Activated T-cell treated with anti-CD3 and anti-CD28 coated beads, Interleukin-2, amount 50 U/mL, for 72 hours (primary cell): ENCODE measurements at regions not wholly inside any gene's neighbourhood (a gene's known extent, or its start where the extent isn't known, plus 50 kb on each side); places are given as distances from the start of the nearest gene placed in this dataset.
"Not testable (repeated sequence)": the region's sequence is repeated elsewhere in the genome, so short reads cannot be mapped to it uniquely, and the experiment has no call there.

ENCODE experiments used
- ATAC-seq, 2 donors: fragments of 150-1000 bp; cut with Tn5 transposase; replicated peaks in 1 of 2; 2 replicates each; pipeline ENCODE4 v1.10.0; 2021; ENCODE audit warnings: moderate library complexity in 2 of 2, mild to moderate bottlenecking in 1 of 2
- DNase-seq, 2 donors: peaks; one replicate each; pipeline ENCODE4 v3.0.0; 2021 to 2022; ENCODE audit warnings: mixed read lengths in 1 of 2
- H3K27ac Mint-ChIP-seq: one replicate; pipeline ENCODE4 v1.8.0; 2022; ENCODE audit warnings: mild to moderate bottlenecking, moderate library complexity, mixed read lengths
- H3K27me3 Mint-ChIP-seq: one replicate; pipeline ENCODE4 v1.8.0; 2022; ENCODE audit warnings: low read depth, mixed read lengths
- H3K36me3 Mint-ChIP-seq, 2 donors: one replicate each; pipeline ENCODE4 v1.8.0; 2022; ENCODE audit warnings: mixed read lengths in 2 of 2, mild to moderate bottlenecking in 1 of 2; ENCODE audit not compliant: insufficient read depth in 2 of 2
- H3K4me1 Mint-ChIP-seq: one replicate; pipeline ENCODE4 v1.8.0; 2022; ENCODE audit warnings: low read depth, mixed read lengths
- H3K4me3 Mint-ChIP-seq, 2 donors: one replicate each; pipeline ENCODE4 v1.8.0; 2022; ENCODE audit warnings: mild to moderate bottlenecking in 2 of 2, mixed read lengths in 2 of 2, moderate library complexity in 2 of 2
- H3K9me3 Mint-ChIP-seq, 2 donors: one replicate each; pipeline ENCODE4 v1.8.0; 2022; ENCODE audit warnings: mixed read lengths in 2 of 2

DNA sequence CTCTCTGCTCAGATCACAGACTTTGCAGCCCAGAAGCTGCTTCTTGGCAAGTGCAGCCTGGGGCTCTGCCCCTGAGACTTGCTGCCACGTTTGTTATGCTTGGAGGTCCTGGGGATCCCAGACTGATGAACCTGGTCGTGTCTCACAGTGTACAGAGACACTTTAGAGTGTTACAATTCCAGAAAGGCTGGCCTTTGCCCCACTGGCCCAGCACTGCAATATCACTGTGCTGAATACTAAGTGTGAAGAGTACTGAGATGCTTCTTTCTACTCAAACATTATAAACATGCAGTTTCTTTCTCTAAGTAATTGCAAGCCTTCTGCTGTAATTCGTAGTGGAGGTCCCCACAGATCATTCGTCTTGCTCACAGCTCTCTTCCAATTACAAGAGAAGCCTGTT is 133.2 kb downstream of the MAP3K21 start:
- Mint-ChIP-seq H3K4me3 (no peak overlapping the region), H3K27me3 (no peaks in the 10 kb centered on the region), H3K27ac (no peak overlapping the region), H3K4me1 (peaks cover 7% of the 10 kb centered on the region), H3K9me3 (no peaks in the 10 kb centered on the region), H3K36me3 (no peaks in the 10 kb centered on the region)
- DNase-seq (no peak), ATAC-seq (no peak)

DNA sequence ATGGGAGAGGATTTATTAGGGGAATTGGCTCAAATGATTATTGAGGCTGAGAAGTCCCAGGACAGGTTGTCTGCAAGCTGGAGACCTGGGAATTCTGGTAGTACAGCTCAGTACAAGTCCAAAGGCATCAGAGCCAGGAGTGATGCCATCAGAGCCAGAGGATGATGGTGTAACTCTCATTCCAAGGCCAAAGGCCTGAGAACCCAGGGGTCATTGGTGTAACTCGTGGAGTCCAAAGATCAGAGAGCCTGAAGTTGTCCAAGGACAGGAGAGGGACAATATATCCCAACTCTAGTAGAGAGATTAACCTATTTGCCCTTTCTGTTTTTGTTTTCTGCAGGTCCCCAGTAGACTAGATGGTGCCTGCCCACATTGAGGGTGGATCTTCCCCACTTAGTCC is 134.3 kb downstream of the MAP3K21 start:
- Mint-ChIP-seq H3K4me1 (peaks cover 7% of the 10 kb centered on the region), H3K27me3 (no peaks in the 10 kb centered on the region), H3K9me3 (no peaks in the 10 kb centered on the region), H3K36me3 (no peaks in the 10 kb centered on the region), H3K27ac (no peak overlapping the region), H3K4me3 (no peak overlapping the region)
- no peak for DNase-seq
- no peak for ATAC-seq

DNA sequence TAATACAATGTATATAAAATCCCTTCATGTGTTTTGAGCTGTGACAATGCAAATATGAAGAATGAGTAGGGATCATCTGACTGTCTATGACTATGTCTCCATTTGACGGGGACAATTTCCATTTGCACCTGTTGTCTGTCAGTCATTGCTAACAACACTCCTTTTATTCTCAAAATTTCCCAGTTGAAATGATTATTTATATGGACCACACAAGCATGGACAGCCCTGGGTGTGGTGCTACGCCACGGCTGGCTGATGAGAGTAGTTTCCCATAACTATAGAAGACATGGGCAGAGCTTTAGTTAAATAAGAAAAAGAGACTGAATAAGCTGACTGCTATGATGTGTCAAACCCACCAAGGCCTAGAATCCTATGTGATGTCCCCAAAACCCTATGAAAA is 135.8 kb downstream of the MAP3K21 start:
- Mint-ChIP-seq H3K4me1 (peaks cover 7% of the 10 kb centered on the region), H3K9me3 (no peaks in the 10 kb centered on the region), H3K4me3 (no peak overlapping the region), H3K27ac (no peak overlapping the region), H3K27me3 (no peaks in the 10 kb centered on the region), H3K36me3 (no peaks in the 10 kb centered on the region)
- ATAC-seq (no peak), DNase-seq (no peak)

DNA sequence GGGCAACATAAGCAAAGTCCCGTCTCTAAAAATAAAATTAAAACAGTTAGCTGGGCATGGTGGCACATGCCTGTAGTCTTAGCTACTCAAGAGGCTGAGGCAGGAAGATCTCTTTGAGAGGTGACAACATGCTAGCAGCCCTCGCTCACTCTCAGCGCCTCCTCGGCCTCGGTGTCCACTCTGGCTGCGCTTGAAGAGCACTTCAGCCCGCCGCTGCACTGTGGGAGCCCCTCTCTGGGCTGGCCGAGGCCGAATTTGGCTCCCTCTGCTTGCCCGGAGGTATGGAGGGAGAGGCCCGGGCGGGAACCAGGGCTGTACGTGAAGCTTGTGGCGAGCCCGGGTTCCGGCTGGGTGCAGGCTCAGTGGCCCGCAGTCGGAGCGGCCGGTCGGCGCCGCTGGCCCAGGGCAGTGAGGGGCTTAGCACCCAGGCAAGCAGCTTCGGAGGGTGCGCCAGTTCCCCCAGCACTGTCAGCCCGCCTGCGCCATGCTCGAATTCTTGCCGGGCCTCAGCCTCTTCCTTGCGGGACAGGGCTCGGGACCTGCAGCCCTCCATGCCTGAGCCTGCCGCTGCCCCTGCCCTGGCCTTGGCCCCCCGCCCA is 138.3 kb downstream of the MAP3K21 start:
- no peaks in the 10 kb centered on the region for H3K9me3 Mint-ChIP-seq
- H3K27ac Mint-ChIP-seq, result no peak overlapping the region
- DNase-seq, result no peak
- H3K4me3 Mint-ChIP-seq, result no peak overlapping the region
- ATAC-seq, result no peak
- no peaks in the 10 kb centered on the region for H3K27me3 Mint-ChIP-seq
- no peaks in the 10 kb centered on the region for H3K4me1 Mint-ChIP-seq
- H3K36me3 Mint-ChIP-seq, result no peaks in the 10 kb centered on the region

DNA sequence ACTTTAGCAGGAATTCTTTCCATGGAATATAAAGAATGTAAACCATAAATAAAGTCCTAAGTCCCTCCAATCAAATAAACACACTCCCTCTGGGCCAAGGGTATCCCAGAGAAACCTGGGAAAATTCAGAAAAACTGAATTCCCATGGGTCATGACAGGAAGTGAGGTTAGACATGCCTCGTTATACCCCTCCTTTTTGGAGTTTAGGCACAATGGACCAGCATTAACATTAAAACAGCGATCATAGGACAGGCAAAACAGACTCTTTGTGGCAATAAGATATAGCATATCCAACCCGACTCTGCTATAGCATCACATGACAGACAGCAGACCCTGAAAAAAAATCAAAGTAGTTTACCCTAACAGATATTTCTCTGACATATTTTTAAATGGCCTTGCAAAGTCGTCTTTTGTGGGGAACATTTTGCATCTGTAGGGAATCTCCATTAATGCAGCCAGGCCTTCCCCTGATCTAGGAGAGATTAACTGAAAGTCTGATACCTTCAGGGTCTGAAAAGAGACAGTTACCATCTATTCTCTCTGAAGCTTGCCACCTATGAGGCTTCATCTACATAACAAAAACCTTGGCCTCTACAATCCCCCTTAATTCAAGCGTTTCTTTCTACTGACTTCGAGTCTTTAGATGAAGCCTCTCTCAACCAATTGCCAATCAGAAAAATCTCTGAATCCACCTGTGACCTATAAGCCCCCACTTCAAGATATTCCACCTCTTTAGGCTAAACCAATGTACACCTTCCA is 143.0 kb upstream of the KCNK1 start:
- Mint-ChIP-seq H3K27me3 (peaks cover 9% of the 10 kb centered on the region), H3K9me3 (no peaks in the 10 kb centered on the region), H3K4me3 (no peak overlapping the region), H3K27ac (no peak overlapping the region), H3K36me3 (no peaks in the 10 kb centered on the region), H3K4me1 (no peaks in the 10 kb centered on the region)
- ATAC-seq (no peak), DNase-seq (no peak)

DNA sequence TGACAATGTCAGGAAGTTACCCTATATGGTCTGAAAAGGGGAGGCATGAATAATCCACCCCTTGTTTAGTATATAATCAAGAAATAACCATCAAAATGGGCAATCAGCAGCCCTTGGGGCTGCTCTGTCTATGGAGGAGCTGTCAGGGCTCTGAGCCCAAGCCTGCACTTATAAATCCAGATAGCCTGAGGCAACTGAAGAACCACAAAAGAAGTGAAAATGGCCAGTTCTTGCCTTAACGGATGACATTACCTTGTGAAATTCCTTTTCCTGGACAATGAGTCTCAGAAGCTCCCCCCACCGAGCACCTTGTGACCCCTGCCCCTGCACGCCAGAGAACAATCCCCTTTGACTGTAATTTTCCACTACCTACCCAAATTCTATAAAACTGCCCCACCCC is 142.1 kb upstream of the KCNK1 start:
- ATAC-seq, H3K4me3 Mint-ChIP-seq, DNase-seq, H3K9me3 Mint-ChIP-seq, H3K4me1 Mint-ChIP-seq, H3K36me3 Mint-ChIP-seq, H3K27ac Mint-ChIP-seq: not testable (repeated sequence)
- H3K27me3 Mint-ChIP-seq, result peaks cover 12% of the 10 kb centered on the region

DNA sequence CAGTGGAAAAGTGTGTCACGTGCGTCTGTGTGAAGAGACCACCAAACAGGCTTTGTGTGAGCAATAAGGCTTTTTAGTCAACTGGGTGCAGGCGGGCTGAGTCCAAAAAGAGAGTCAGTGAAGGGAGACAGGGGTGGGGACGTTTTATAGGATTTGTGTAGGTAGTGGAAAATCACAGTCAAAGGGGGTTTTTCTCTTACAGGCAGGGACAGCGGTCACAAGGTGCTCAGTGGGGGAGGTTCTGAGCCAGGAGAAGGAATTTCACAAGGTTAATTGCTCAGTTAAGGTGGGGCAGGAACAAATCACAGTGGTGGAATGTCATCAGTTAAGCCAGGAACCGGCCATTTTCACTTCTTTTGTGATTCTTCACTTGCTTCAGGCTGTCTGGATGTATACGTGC is 141.1 kb upstream of the KCNK1 start:
- ATAC-seq, result not testable (repeated sequence)

DNA sequence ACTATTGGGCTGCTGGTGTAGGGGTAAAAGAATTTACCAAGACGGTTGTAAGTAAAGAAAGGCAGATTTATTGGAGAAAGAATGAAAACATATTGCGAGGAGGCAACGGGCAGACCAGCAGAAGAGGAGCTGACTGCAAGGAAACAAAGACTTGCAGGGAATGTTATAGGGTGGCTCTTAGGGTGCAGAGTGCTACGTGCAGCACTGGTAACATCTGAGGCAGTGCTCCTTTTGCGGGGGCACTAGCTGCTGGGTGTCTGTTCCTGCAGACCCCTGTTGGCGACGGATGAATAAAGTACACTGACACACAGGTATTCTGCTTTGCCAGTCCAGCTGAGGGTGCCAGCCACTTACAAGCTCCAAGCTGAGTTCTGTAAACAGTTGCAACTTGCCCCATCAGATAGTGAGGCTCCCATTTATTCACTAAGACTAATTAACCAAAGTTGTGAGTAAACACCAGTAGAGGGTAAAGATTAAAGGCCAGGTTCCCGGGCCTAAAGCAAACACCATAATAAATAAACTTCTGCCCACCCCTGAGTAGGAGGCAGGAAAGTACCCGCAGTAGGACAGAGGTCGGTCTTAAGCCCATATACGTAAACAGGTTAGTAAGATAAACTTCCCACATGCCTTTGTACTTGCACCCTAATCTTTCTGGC is 140.2 kb upstream of the KCNK1 start:
- H3K4me1 Mint-ChIP-seq, result no peaks in the 10 kb centered on the region
- H3K27ac Mint-ChIP-seq, result no peak overlapping the region
- ATAC-seq, result no peak
- H3K27me3 Mint-ChIP-seq, result peaks cover 28% of the 10 kb centered on the region
- no peaks in the 10 kb centered on the region for H3K36me3 Mint-ChIP-seq
- DNase-seq, result no peak
- H3K4me3 Mint-ChIP-seq, result no peak overlapping the region
- no peaks in the 10 kb centered on the region for H3K9me3 Mint-ChIP-seq

More for the DNA sequence above, 141.1 kb upstream of the KCNK1 start:
- not testable (repeated sequence) for H3K9me3 Mint-ChIP-seq, H3K27ac Mint-ChIP-seq, DNase-seq, H3K4me3 Mint-ChIP-seq, H3K4me1 Mint-ChIP-seq, H3K36me3 Mint-ChIP-seq
- H3K27me3 Mint-ChIP-seq, result peaks cover 21% of the 10 kb centered on the region

DNA sequence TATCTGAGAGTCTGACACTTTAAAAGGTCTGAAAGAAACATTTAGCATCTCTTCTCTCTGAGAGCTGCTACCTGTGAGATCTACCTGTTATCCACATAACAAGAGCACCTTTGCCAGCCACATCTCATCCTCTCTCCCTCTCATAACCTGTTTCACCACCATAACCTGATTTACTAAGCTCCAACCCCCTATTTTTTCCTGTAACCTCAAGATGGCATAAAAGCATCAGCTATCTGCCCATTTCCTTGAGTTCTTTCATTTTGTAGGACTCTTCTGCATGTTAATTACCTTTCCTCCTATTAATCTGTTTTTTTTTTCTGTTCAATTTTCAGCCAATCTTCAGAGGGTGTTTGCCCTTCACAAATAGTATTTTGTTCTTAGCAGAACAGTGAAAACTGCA is 136.5 kb upstream of the KCNK1 start:
- H3K27ac Mint-ChIP-seq, result no peak overlapping the region
- DNase-seq, result no peak
- no peaks in the 10 kb centered on the region for H3K4me1 Mint-ChIP-seq
- H3K27me3 Mint-ChIP-seq, result peaks cover 36% of the 10 kb centered on the region
- H3K36me3 Mint-ChIP-seq, result no peaks in the 10 kb centered on the region
- no peaks in the 10 kb centered on the region for H3K9me3 Mint-ChIP-seq
- no peak overlapping the region for H3K4me3 Mint-ChIP-seq
- ATAC-seq, result no peak

DNA sequence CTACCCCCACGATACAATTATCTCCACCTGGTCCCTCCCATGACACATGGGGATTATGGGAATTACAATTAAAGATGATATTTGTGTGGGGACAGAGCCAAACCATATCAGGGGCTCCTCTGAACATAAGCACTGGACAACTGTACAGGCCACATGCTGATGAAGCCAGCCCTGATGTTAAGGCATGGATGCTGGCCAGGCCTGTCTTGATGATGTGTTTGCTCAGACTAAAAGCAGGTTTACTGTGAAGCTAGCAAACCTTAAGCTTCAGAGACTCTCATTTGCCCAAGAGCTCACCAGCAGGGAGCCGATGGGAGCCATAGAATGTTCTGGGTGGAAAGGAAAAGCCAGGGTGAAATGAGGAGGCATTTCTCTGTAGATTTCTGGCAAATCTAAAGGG is 135.3 kb upstream of the KCNK1 start:
- peaks cover 37% of the 10 kb centered on the region for H3K27me3 Mint-ChIP-seq
- no peaks in the 10 kb centered on the region for H3K36me3 Mint-ChIP-seq
- H3K9me3 Mint-ChIP-seq, result no peaks in the 10 kb centered on the region
- no peak overlapping the region for H3K27ac Mint-ChIP-seq
- no peak for ATAC-seq
- H3K4me3 Mint-ChIP-seq, result no peak overlapping the region
- DNase-seq, result no peak
- no peaks in the 10 kb centered on the region for H3K4me1 Mint-ChIP-seq

DNA sequence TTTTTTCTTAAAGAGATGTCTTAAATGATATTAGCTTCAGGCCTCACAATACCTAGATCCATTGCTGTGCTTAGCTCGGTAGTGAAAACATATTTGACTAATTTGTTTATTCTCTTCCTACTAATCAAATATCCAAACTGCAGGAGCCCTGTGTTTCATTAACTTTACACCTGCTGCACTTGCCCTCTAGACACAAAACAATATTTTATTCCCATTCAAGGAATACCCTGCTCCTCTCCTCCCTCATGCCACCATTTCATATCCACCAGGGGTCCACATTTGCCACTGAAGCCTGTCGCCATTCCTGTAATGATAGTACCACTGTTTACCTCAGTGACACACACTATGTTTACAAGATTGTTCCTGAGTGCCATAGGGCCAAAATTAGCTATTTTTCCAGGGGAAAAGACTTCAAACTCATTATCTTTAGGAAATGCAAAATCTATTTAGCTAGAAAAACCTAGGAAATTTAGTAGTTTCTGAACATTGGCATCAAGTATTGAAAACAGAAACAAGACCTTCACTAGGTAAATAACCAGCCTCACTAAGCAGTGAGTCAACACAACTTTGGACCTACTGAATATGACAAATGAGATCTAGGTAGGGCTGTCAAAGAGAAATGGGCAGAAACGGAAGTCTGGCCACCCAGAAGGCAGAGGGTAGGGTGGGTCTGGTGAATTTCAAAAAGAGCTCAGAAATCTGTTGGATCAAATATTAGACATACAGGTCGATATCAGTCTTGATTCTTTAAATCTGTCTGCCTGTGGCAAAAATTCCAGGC is 134.6 kb upstream of the KCNK1 start:
- Mint-ChIP-seq H3K27ac (no peak overlapping the region), H3K36me3 (no peaks in the 10 kb centered on the region), H3K4me1 (no peaks in the 10 kb centered on the region), H3K27me3 (peaks cover 38% of the 10 kb centered on the region), H3K9me3 (no peaks in the 10 kb centered on the region), H3K4me3 (no peak overlapping the region)
- ATAC-seq (no peak), DNase-seq (no peak)

DNA sequence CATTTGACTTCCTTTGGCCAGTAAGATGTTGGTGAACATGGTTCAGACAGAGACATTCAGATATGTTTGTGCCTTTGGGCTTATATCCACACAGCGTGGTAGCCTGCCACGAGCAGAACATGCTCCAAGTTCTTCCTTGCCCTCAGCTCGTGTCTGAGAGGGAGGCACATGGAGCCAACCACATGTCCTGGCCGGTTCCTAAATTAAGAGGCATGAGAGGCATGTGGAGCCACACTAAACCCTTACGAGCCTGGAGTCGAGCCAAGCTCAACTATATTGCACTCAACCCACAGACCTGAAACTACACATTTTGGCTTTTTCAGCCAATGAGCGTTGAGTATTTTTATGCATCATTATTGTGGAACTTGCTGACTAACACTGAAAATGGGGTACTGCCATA is 133.7 kb upstream of the KCNK1 start:
- ATAC-seq, result peak in 1 of 2 donors; percentile 52
- peaks cover 38% of the 10 kb centered on the region for H3K27me3 Mint-ChIP-seq

DNA sequence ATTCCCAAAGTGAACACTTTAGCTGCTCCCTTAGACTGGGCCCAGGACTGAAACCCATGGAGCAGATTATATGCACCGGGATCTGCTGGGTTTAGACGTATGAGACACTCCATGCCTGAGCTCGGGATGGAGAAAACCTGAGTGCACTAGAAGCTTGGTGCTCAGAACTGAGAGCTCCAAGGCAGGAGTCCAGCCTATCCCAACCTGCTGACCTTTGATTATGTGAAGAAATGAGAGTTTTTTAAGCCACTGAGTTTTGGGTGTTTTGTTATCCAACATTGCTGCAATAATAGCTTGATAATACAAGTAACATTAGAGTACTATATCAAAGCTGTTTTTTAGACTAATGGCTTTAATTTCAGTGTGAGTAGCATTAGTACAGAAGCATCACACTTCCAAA is 131.5 kb upstream of the KCNK1 start:
- Mint-ChIP-seq H3K27me3 (peaks cover 38% of the 10 kb centered on the region), H3K9me3 (no peaks in the 10 kb centered on the region), H3K27ac (no peak overlapping the region), H3K4me3 (no peak overlapping the region), H3K36me3 (no peaks in the 10 kb centered on the region), H3K4me1 (no peaks in the 10 kb centered on the region)
- no peak for DNase-seq
- no peak for ATAC-seq

More for the DNA sequence above, 133.7 kb upstream of the KCNK1 start:
- Mint-ChIP-seq H3K27ac (peak overlapping the region; percentile 7), H3K36me3 (no peaks in the 10 kb centered on the region), H3K4me1 (no peaks in the 10 kb centered on the region), H3K4me3 (no peak overlapping the region), H3K9me3 (no peaks in the 10 kb centered on the region)
- peak in 1 of 2 donors; percentile 6 for DNase-seq
